Activated naive CD4-positive, alpha-beta T cell treated with anti-CD3 and anti-CD28 coated beads, Interleukin-2, amount 10 ng/mL, durations not matched to agents 7 days and 5 days (primary cell): ENCODE measurements at regions not wholly inside any gene's neighbourhood (a gene's known extent, or its start where the extent isn't known, plus 50 kb on each side); places are given as distances from the start of the nearest gene placed in this dataset.

Experiments used
- CTCF ChIA-PET: fragments of 350-600 bp; sonication (Branson Sonifier 250); formaldehyde crosslinking; loops from one replicate; lab custom pipeline; 2021; ENCODE audit warnings: antibody characterized with exemption; lab: Charles Lee
- DNase-seq: peaks from one replicate; pipeline ENCODE4 v3.0.0-alpha.2; 2020
- H3K27ac Mint-ChIP-seq: one replicate; pipeline ENCODE4 v1.8.0; 2021; ENCODE audit warnings: mild to moderate bottlenecking, moderate library complexity, mixed read lengths
- H3K27me3 Mint-ChIP-seq: one replicate; pipeline ENCODE4 v1.8.0; 2021; ENCODE audit warnings: mild to moderate bottlenecking, mixed read lengths
- H3K36me3 Mint-ChIP-seq: one replicate; pipeline ENCODE4 v1.8.0; 2021; ENCODE audit warnings: mixed read lengths
- H3K4me1 Mint-ChIP-seq: one replicate; pipeline ENCODE4 v1.8.0; 2021; ENCODE audit warnings: mixed read lengths
- H3K4me3 Mint-ChIP-seq: one replicate; pipeline ENCODE4 v1.8.0; 2021; ENCODE audit warnings: mild to moderate bottlenecking, moderate library complexity, mixed read lengths
- H3K9me3 Mint-ChIP-seq: one replicate; pipeline ENCODE4 v1.8.0; 2021; ENCODE audit warnings: mixed read lengths

DNA sequence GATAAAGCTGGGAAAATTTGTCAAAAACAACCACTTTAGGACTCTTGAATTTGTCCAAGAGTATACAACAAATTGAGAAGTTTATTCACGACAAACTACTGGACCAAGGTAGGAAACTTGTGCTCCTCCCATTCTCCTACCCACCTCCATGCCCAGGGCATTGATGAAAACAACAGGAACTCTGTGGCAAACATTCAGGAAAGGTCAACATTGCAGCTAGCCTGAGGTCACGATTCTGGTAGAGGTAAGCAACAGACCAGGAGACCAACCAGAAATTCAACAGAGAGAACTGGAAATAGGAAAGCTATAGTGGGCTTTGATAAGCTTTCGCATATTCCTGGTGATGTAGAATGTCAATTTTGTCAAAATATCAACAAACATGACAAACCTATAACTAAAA is 209.1 kb upstream of the CTAGE1 start:
- CTCF ChIA-PET: no interaction called here
- Mint-ChIP-seq H3K4me3 (no peak overlapping the region), H3K36me3 (no peaks in the 10 kb centered on the region), H3K27ac (no peak overlapping the region), H3K4me1 (no peaks in the 10 kb centered on the region), H3K9me3 (no peaks in the 10 kb centered on the region), H3K27me3 (no peaks in the 10 kb centered on the region)
- no peak for DNase-seq

DNA sequence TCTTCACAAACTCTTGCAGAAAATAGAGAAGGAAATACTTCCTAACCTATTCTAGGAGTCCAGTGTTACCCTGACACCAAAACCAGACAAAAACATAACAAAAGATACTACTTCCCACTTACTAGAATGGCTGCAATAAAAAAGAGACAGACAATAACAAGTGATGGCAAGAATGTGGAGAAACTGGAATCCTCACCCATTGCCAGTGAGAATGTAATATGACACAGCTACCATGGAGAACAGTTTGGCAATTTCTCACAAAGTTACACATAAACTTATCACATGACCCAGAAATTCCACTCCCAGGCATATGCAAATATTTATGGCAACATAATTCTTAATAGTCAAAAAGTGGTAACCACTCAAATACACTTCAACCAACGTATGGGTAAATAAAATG is 209.8 kb upstream of the CTAGE1 start:
- DNase-seq: no peak
- CTCF ChIA-PET: no interaction called here
- no peaks in the 10 kb centered on the region for H3K4me1 Mint-ChIP-seq
- H3K36me3 Mint-ChIP-seq: no peaks in the 10 kb centered on the region
- H3K27me3 Mint-ChIP-seq: no peaks in the 10 kb centered on the region
- no peak overlapping the region for H3K27ac Mint-ChIP-seq
- no peaks in the 10 kb centered on the region for H3K9me3 Mint-ChIP-seq
- H3K4me3 Mint-ChIP-seq: no peak overlapping the region

DNA sequence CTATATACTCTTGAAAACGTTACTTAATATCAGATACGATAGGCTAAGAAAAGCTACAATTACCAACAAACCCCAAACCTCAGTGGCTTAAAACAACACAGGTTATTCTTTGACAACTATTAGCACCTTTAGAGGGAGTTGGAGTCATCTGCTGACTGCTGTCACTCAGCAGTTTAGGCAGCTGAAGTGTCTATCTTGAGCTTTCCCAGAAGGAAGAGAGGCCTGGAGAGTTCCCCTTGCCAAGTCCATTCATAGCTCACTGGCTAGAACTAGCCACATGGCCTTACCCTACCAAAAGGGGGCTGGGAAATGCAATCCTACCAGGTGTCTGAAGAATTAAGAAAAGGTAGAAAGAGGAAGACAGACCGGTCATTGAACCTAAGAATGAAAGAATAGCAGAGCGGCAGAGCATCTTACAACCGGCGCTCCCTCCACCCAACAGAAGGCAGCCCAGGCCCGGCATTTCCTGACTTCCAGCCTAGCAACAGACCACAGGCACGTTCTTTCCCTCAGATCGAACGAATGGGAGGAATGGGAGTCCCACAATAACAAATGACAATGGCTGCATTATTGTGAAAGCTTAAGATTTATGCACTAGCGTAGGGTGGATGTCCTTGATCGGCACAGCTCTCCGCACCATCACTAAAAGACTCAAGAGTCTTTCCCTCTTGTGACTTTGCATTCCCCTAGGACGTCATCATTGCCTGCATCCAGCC is 211.2 kb upstream of the CTAGE1 start:
- Mint-ChIP-seq H3K27ac (no peak overlapping the region), H3K9me3 (no peaks in the 10 kb centered on the region), H3K27me3 (no peaks in the 10 kb centered on the region), H3K4me1 (no peaks in the 10 kb centered on the region), H3K36me3 (no peaks in the 10 kb centered on the region), H3K4me3 (no peak overlapping the region)
- no peak for DNase-seq
- CTCF ChIA-PET: no interaction called here

DNA sequence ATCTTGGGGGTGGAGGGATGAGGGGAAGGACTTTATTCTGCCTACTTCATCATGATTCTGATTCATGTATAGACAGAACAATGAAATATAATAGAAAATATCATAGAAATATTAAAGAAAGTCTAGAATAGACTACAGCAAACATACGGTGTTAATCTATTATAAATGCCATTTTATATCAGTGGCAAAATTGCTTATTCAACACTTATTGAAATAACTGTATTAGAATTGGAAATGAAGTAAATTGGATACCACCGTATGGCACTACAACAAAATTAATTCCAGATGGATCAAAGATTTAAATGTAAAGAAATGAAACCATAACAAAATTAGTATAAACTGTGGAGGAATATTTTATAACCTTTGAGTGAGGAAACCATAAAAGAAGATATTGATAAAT is 213.3 kb upstream of the CTAGE1 start:
- DNase-seq: no peak
- Mint-ChIP-seq H3K4me1 (no peaks in the 10 kb centered on the region), H3K9me3 (no peaks in the 10 kb centered on the region), H3K27ac (no peak overlapping the region), H3K27me3 (no peaks in the 10 kb centered on the region), H3K4me3 (no peak overlapping the region), H3K36me3 (no peaks in the 10 kb centered on the region)
- CTCF ChIA-PET: no interaction called here

DNA sequence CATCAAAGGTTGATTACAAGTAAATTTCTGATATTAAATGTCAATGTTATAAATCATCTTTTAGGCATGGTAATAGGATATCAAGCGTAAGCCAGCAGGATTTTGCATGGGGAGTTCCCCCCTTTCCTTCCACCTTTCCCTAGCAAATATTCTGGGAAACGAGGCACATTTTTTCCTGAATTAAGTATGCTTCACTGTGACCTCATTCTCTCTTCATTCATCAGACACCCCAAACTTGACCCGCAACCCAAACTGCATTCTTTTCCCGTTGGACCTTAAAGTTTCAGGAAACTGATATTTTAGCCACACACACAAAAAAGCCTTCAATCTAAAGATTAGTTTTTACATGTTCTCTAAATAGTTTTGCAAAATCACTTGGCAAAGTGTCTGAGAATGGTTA is 214.5 kb upstream of the CTAGE1 start:
- CTCF ChIA-PET: no interaction called here
- Mint-ChIP-seq H3K27ac (no peak overlapping the region), H3K27me3 (no peaks in the 10 kb centered on the region), H3K4me3 (no peak overlapping the region), H3K36me3 (no peaks in the 10 kb centered on the region), H3K9me3 (no peaks in the 10 kb centered on the region), H3K4me1 (no peaks in the 10 kb centered on the region)
- no peak for DNase-seq

DNA sequence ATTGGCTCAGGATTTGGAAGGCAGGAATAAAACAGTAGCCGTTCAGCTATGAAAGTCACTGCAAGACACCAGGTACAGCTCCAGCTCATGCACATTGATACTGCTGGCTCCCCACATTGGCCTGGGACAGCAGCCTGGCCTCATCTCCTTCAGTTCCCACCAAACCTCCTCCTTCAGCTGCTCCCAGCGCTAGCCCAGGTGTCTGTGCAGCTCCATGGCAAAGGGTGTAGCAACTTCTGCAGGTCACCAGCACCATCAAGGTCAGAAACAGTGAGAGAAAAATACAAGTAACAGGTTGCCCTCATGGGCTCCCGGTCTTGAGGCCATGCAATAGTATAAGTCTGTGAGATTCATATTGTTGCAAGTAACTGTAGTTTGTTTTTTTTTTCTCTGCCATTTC is 216.7 kb upstream of the CTAGE1 start:
- CTCF ChIA-PET: no interaction called here
- H3K9me3 Mint-ChIP-seq: peaks cover 3% of the 10 kb centered on the region
- H3K36me3 Mint-ChIP-seq: no peaks in the 10 kb centered on the region
- no peak overlapping the region for H3K4me3 Mint-ChIP-seq
- no peaks in the 10 kb centered on the region for H3K27me3 Mint-ChIP-seq
- no peak overlapping the region for H3K27ac Mint-ChIP-seq
- DNase-seq: no peak
- H3K4me1 Mint-ChIP-seq: no peaks in the 10 kb centered on the region

DNA sequence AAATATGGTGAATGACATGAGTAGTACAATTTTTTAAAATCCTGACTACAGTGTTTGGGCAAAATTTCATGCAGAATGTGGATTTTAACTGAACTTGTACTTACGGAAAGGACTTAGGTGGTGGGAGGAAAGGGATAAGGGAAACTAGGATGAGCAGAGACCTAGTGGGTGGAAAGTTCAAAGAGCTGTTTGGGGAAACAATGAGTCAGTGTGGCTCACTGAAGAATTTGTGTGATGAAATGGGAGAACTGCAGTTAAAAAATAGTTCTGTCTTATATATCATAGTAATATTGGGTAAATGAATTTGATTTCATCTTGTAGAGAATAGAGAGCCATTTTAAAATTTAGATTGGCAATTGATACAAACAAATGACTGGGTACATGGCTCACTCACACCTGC is 220.1 kb upstream of the CTAGE1 start:
- no peak overlapping the region for H3K4me3 Mint-ChIP-seq
- no peaks in the 10 kb centered on the region for H3K36me3 Mint-ChIP-seq
- no peak overlapping the region for H3K27ac Mint-ChIP-seq
- DNase-seq: no peak
- CTCF ChIA-PET: no interaction called here
- no peaks in the 10 kb centered on the region for H3K27me3 Mint-ChIP-seq
- H3K9me3 Mint-ChIP-seq: peaks cover 7% of the 10 kb centered on the region
- no peaks in the 10 kb centered on the region for H3K4me1 Mint-ChIP-seq

DNA sequence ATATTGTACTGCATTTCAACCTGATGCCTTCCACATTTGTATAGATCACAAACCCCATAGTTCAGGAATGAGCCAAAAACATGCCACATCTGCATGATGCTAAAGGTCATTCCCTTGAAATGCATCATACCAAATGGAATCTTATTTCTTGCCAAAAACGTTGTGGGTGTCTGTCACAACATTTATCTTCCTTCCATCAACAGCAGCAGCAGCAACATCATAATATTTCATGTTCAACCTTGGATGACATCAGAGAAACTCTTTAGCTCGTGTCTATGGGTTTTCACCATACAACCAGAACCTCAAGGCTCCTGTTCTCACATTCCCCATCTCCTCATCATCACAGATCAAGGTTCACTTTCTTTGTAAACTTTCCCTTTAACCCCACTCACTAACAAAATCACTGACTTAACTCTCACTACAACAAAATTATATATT is 221.3 kb upstream of the CTAGE1 start:
- no peak for DNase-seq
- CTCF ChIA-PET: no interaction called here
- no peaks in the 10 kb centered on the region for H3K4me1 Mint-ChIP-seq
- no peaks in the 10 kb centered on the region for H3K27me3 Mint-ChIP-seq
- no peaks in the 10 kb centered on the region for H3K36me3 Mint-ChIP-seq
- H3K27ac Mint-ChIP-seq: no peak overlapping the region
- H3K9me3 Mint-ChIP-seq: peaks cover 7% of the 10 kb centered on the region
- H3K4me3 Mint-ChIP-seq: no peak overlapping the region

DNA sequence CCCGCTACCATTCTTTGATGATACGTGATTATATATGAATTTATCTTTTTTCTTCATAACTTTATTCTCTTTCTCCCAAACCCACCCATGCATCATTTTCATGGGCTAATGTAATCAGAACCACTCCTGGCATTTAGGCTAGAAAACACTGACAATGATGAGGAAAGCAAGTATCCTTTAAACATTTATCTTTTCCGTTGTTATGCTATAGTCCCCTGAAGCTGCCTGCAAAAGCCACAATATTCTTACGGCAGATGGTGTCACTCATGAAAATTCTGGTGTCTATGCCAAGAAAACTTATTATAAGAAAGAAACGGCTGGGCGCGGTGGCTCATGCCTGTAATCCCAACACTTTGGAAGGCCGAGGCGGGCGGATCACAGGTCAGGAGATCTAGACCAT is 221.8 kb upstream of the CTAGE1 start:
- CTCF ChIA-PET: no interaction called here
- H3K36me3 Mint-ChIP-seq: no peaks in the 10 kb centered on the region
- H3K27ac Mint-ChIP-seq: no peak overlapping the region
- DNase-seq: no peak
- no peaks in the 10 kb centered on the region for H3K4me1 Mint-ChIP-seq
- H3K9me3 Mint-ChIP-seq: peaks cover 7% of the 10 kb centered on the region
- H3K27me3 Mint-ChIP-seq: no peaks in the 10 kb centered on the region
- H3K4me3 Mint-ChIP-seq: no peak overlapping the region

DNA sequence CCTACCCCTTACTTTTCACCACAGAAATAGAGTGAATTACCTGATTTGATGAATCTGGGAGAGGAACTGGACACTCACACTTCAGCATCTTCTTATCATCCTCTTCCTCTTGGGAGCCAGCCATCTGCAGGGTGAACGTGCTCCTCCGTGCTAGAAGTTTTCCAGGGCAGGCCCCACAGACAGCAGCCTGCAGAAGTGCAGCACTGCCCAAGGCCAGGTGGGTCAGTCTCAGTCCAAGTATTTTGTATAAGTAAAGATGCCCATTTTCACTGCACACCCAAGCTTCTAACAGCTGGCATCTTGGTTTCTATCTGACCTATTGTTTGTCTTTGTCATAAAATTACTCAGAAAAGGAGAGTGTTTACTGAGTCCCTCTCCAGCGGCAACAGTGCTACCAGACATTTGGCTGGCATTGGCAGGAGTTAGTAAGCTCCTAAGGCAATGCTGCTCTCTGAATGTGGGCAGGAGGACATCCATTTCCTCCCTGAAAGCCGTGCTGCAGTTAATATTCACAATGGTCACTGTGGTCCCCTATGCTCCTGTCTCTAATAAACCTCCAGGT is 222.6 kb upstream of the CTAGE1 start:
- no peak overlapping the region for H3K4me3 Mint-ChIP-seq
- peaks cover 7% of the 10 kb centered on the region for H3K9me3 Mint-ChIP-seq
- no peak overlapping the region for H3K27ac Mint-ChIP-seq
- no peak for DNase-seq
- H3K4me1 Mint-ChIP-seq: no peaks in the 10 kb centered on the region
- no peaks in the 10 kb centered on the region for H3K36me3 Mint-ChIP-seq
- H3K27me3 Mint-ChIP-seq: no peaks in the 10 kb centered on the region
- CTCF ChIA-PET: no interaction called here

DNA sequence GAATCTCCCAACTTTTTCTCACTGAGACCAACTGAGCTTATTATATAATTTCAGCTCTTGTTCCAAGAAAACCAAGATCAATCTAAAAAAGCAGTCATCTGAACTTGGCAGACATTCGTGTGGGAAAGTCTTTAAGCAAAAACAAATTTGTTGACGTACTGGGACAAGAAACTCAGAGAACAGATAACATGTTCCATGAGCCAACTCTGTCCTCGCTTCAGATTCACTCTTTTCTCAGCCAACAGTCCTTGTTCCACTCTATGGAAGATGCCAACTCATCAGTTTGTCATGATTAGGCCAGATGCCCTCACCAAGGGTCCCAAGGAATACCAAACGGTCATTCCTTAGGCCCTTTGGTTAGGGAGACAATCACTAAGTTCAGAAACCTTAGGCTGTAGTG is 224.2 kb upstream of the CTAGE1 start:
- DNase-seq: no peak
- no peaks in the 10 kb centered on the region for H3K27me3 Mint-ChIP-seq
- H3K27ac Mint-ChIP-seq: no peak overlapping the region
- no peaks in the 10 kb centered on the region for H3K4me1 Mint-ChIP-seq
- H3K9me3 Mint-ChIP-seq: peaks cover 7% of the 10 kb centered on the region
- H3K36me3 Mint-ChIP-seq: no peaks in the 10 kb centered on the region
- H3K4me3 Mint-ChIP-seq: no peak overlapping the region
- CTCF ChIA-PET: no interaction called here

DNA sequence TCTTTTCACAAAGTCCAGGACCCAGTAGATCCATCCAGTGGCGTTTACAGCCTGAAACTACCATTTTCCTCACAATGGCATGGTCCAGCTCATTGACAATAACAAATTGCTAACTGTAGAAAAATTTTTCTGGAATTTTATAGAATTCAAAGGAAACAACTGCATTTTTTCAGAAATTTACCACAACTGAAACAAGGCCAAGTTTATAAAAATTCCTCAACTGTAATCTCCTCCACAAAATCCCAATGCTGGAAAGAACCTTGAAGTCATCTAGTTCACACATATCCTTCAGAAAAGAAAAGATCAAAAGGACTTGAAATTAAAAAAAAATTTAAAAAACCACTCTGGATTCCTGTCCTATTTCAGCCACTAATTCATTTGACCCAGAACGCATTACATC is 226.0 kb upstream of the CTAGE1 start:
- CTCF ChIA-PET: no interaction called here

DNA sequence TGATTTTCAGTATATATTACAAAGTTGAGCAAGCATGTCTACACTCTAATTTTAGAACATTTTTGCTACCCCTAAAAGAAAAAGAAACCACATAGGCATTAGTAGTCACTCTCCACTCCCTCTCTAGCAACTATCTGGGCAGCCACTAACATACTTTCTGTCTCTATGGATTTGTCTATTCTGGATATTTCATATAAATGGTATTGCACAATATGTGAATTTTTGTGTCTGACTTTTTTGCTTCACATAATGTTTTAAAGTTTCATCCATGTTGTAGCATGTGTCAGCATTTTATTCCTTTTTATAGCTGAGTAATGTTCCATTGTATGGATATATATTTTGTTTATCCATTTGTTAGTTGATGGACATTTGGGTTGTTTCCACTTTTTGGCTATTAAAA is 232.5 kb upstream of the CTAGE1 start:
- H3K4me3 Mint-ChIP-seq: no peak overlapping the region
- no peak for DNase-seq
- no peaks in the 10 kb centered on the region for H3K27me3 Mint-ChIP-seq
- CTCF ChIA-PET: no interaction called here
- no peak overlapping the region for H3K27ac Mint-ChIP-seq
- H3K4me1 Mint-ChIP-seq: no peaks in the 10 kb centered on the region
- peaks cover 5% of the 10 kb centered on the region for H3K9me3 Mint-ChIP-seq
- no peaks in the 10 kb centered on the region for H3K36me3 Mint-ChIP-seq

More for the DNA sequence above, 226.0 kb upstream of the CTAGE1 start:
- no peaks in the 10 kb centered on the region for H3K4me1 Mint-ChIP-seq
- no peak for DNase-seq
- H3K4me3 Mint-ChIP-seq: no peak overlapping the region
- peaks cover 5% of the 10 kb centered on the region for H3K9me3 Mint-ChIP-seq
- H3K36me3 Mint-ChIP-seq: no peaks in the 10 kb centered on the region
- H3K27ac Mint-ChIP-seq: no peak overlapping the region
- no peaks in the 10 kb centered on the region for H3K27me3 Mint-ChIP-seq

DNA sequence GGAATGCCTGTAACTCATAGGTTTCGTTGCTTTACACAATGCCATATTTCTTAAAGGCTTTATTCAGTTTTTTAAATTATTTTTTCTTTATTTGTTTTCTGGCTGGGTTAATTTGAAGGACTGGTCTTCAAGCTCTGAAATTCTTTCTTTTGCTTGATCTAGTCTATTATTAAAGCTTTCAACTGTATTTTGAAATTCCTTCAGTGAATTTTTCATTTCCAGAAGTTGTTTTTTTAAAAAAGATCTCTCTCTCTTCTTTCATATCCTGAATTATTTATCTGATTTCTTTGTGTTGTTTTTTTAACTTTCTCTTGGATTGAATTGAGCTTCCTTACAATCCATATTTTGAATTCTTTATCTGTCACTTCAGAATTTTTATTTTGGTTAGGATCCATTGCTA is 239.9 kb upstream of the CTAGE1 start:
- Mint-ChIP-seq H3K27me3 (no peaks in the 10 kb centered on the region), H3K9me3 (peaks cover 19% of the 10 kb centered on the region), H3K36me3 (no peaks in the 10 kb centered on the region), H3K27ac (no peak overlapping the region), H3K4me3 (no peak overlapping the region), H3K4me1 (no peaks in the 10 kb centered on the region)
- no peak for DNase-seq
- CTCF ChIA-PET: no interaction called here

DNA sequence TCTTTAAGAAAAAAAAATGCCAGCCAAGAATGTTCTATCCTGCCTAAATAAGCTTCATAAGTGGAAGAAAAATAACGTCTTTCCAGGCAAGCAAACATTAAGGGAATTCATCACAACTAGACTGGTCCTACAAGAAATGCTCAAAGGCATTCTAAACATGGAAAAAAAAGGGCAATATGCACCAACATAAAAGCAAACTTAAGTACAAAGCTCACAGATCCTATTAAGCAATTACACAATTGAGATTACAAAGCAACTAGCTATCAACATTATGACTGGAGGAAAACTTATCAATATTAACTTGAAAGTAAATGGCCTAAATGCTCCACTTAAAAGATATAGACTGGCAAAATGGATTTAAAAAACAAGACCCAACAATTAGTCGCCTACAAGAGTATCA is 240.6 kb upstream of the CTAGE1 start:
- Mint-ChIP-seq H3K27me3 (no peaks in the 10 kb centered on the region), H3K4me1 (no peaks in the 10 kb centered on the region), H3K4me3 (no peak overlapping the region), H3K27ac (no peak overlapping the region), H3K9me3 (peaks cover 19% of the 10 kb centered on the region), H3K36me3 (no peaks in the 10 kb centered on the region)
- DNase-seq: no peak
- CTCF ChIA-PET: no interaction called here
